ENCODE measurements at regions not wholly inside any gene's neighbourhood (a gene's known extent, or its start where the extent isn't known, plus 50 kb on each side); places are given as distances from the start of the nearest gene placed in this dataset.

GRCh38 chr10:111138544-111138943, 61.7 kb downstream of the ADRA2A start:
- Histone ChIP-seq H2AFZ (ENCODE audit: low read depth, low read length) (no peak overlapping the region), H3K27me3 (ENCODE audit: control insufficient read depth in 2 of 2, insufficient read depth in 2 of 2, low read length in 2 of 2) (no peaks in the 10 kb centered on the region), H3K9me3 (replicated peaks; ENCODE audit: control insufficient read depth, insufficient read depth, low read length) (no peaks in the 10 kb centered on the region), H3K79me2 (ENCODE audit: control insufficient read depth, insufficient read depth, low read length) (no peaks in the 10 kb centered on the region), H3K27ac (ENCODE audit: insufficient read depth, low read depth, low read length) (no peak overlapping the region), H3K36me3 (ENCODE audit: control insufficient read depth in 2 of 2, extremely low read depth in 1 of 2, insufficient read depth in 2 of 2, low read length in 2 of 2) (no peaks in the 10 kb centered on the region), H3K4me3 (replicated peaks in 1 of 3; ENCODE audit: insufficient read depth in 1 of 3, low read depth in 1 of 3, low read length in 3 of 3) (no peak overlapping the region), H3K9ac (replicated peaks; ENCODE audit: extremely low read depth, insufficient read depth, low read length) (no peak overlapping the region), H3K4me1 (ENCODE audit: control insufficient read depth, extremely low read depth, insufficient read depth, low read length) (no peaks in the 10 kb centered on the region), H3K9me1 (replicated peaks; ENCODE audit: control insufficient read depth, extremely low read depth, insufficient read depth, low read length) (no peaks in the 10 kb centered on the region), H3K4me2 (ENCODE audit: insufficient read depth, low read length) (no peak overlapping the region), H4K20me1 (replicated peaks; ENCODE audit: control insufficient read depth, extremely low read depth, insufficient read depth, low read length) (no peaks in the 10 kb centered on the region)
- DNase-seq (ENCODE audit: low read depth, low spot score) (no peak), FAIRE-seq (no peak)
- BruUV-seq (replicated peaks), result no TSS peak
- intact Hi-C loops (cut with micrococcal nuclease) (no loop called here), dilution Hi-C loops (cut with MboI; ENCODE audit: extremely low pct_ligation_motif_present, low sequenced_read_pairs) (no loop called here)
- POLR2A ChIA-PET, result no interaction called here
- CTCF ChIA-PET, result no interaction called here
- no peak for TF ChIP-seq POLR2A (IDR thresholded peaks at IDR 0.05; ENCODE audit: low read depth, low read length)
- TF ChIP-seq CTCF (IDR thresholded peaks at IDR 0.05; ENCODE audit: extremely low read depth in 1 of 2, insufficient read depth in 1 of 2, low read depth in 1 of 2, low read length in 2 of 2), result no peak
- TF ChIP-seq MAX (IDR thresholded peaks at IDR 0.05; ENCODE audit: insufficient read depth, insufficient read length), result no peak
- no peak for TF ChIP-seq FOS (IDR thresholded peaks at IDR 0.05; ENCODE audit: borderline replicate concordance, insufficient read depth, low read length)
- TF ChIP-seq MYC (IDR thresholded peaks at IDR 0.05; ENCODE audit: low read depth, low read length), result no peak
- no peak for TF ChIP-seq POLR2AphosphoS5 (IDR thresholded peaks at IDR 0.05; ENCODE audit: insufficient read depth, low read depth, low read length)
- no peak for TF ChIP-seq GATA2 (IDR thresholded peaks at IDR 0.05; ENCODE audit: insufficient read depth, insufficient read length, low read depth, low read length)

- intact Hi-C loops (cut with micrococcal nuclease), result no loop called here
- DNase-seq (ENCODE audit: low read depth, low spot score) (no peak), FAIRE-seq (no peak)
- ChIA-PET POLR2A (no interaction called here), CTCF (no interaction called here)
- no TSS peak for BruUV-seq (replicated peaks)
- dilution Hi-C loops (cut with MboI; ENCODE audit: extremely low pct_ligation_motif_present, low sequenced_read_pairs), result no loop called here
- no peak overlapping the region for H3K4me2 ChIP-seq (ENCODE audit: insufficient read depth, low read length)
- no peak overlapping the region for H3K27ac ChIP-seq (ENCODE audit: insufficient read depth, low read depth, low read length)
- H3K79me2 ChIP-seq (ENCODE audit: control insufficient read depth, insufficient read depth, low read length), result no peaks in the 10 kb centered on the region
- H3K4me1 ChIP-seq (ENCODE audit: control insufficient read depth, extremely low read depth, insufficient read depth, low read length), result no peaks in the 10 kb centered on the region
- no peak overlapping the region for H2AFZ ChIP-seq (ENCODE audit: low read depth, low read length)
- H3K4me3 ChIP-seq (replicated peaks in 1 of 3; ENCODE audit: insufficient read depth in 1 of 3, low read depth in 1 of 3, low read length in 3 of 3), result no peak overlapping the region
- H3K9me3 ChIP-seq (replicated peaks; ENCODE audit: control insufficient read depth, insufficient read depth, low read length), result no peaks in the 10 kb centered on the region
- H3K36me3 ChIP-seq (ENCODE audit: control insufficient read depth in 2 of 2, extremely low read depth in 1 of 2, insufficient read depth in 2 of 2, low read length in 2 of 2), result no peaks in the 10 kb centered on the region
- H4K20me1 ChIP-seq (replicated peaks; ENCODE audit: control insufficient read depth, extremely low read depth, insufficient read depth, low read length), result no peaks in the 10 kb centered on the region
- no peaks in the 10 kb centered on the region for H3K9me1 ChIP-seq (replicated peaks; ENCODE audit: control insufficient read depth, extremely low read depth, insufficient read depth, low read length)
- no peak for TF ChIP-seq EZH2 (IDR thresholded peaks at IDR 0.05; ENCODE audit: borderline replicate concordance, low read depth, low read length, severe bottlenecking)
- TF ChIP-seq JUN (IDR thresholded peaks at IDR 0.05; ENCODE audit: borderline replicate concordance, insufficient read depth, insufficient read length, low read depth), result no peak
- no peak for TF ChIP-seq MYC (IDR thresholded peaks at IDR 0.05; ENCODE audit: low read depth, low read length)
- no peak for TF ChIP-seq MAX (IDR thresholded peaks at IDR 0.05; ENCODE audit: insufficient read depth, insufficient read length)
- no peak for TF ChIP-seq POLR2A (IDR thresholded peaks at IDR 0.05; ENCODE audit: low read depth, low read length)
- no peak overlapping the region for H3K9ac ChIP-seq (replicated peaks; ENCODE audit: extremely low read depth, insufficient read depth, low read length)
- H3K27me3 ChIP-seq (ENCODE audit: control insufficient read depth in 2 of 2, insufficient read depth in 2 of 2, low read length in 2 of 2), result no peaks in the 10 kb centered on the region
These were observed 62.7 kb downstream of the ADRA2A start for GRCh38 chr10:111139567-111139966.

Data from endothelial cell of umbilical vein (primary cell).